Mammary epithelial cell (primary cell): ENCODE measurements at regions not wholly inside any gene's neighbourhood (a gene's known extent, or its start where the extent isn't known, plus 50 kb on each side); places are given as distances from the start of the nearest gene placed in this dataset.

Source experiments
- CTCF ChIP-seq, 2 donors: IDR thresholded peaks in 1 of 2; conservative IDR thresholded peaks in 1 of 2; 2 replicates each; pipeline ENCODE4 v1.5.1; 2011 to 2012; ENCODE audit warnings: inconsistent platforms in 2 of 2, low read length in 2 of 2, mild to moderate bottlenecking in 2 of 2, control low read depth in 1 of 2, low read depth in 1 of 2; ENCODE audit not compliant: insufficient read depth in 1 of 2; ENCODE audit errors: extremely low read depth in 1 of 2
- EZH2 ChIP-seq: IDR thresholded peaks from 2 replicates; pipeline ENCODE4 v1.6.1; 2012; ENCODE audit warnings: low read length, inconsistent platforms, borderline replicate concordance

- TF ChIP-seq CTCF (conservative IDR thresholded peaks at IDR 0.05 in 1 of 2, IDR thresholded peaks at IDR 0.05 in 1 of 2; ENCODE audit: extremely low read depth in 1 of 2, insufficient read depth in 1 of 2, low read depth in 1 of 2, low read length in 2 of 2) (no peak), EZH2 (no peak)
Measured at GRCh38 chr17:14864127-14864526, 401.0 kb downstream of the PMP22 start.
